Testis (tissue), 2 donors: ENCODE measurements at regions not wholly inside any gene's neighbourhood (a gene's known extent, or its start where the extent isn't known, plus 50 kb on each side); places are given as distances from the start of the nearest gene placed in this dataset.

Experiments
- DNase-seq: peaks from one replicate; pipeline ENCODE4 v3.0.0-alpha.2; 2019
- H3K27ac ChIP-seq, 2 donors: fragments of 200-600 bp; sonication (generic); one replicate each; pipeline ENCODE4 v1.5.1; 2019
- H3K27me3 ChIP-seq: fragments of 200-600 bp; sonication (generic); one replicate; pipeline ENCODE4 v1.5.1; 2019
- H3K36me3 ChIP-seq: fragments of 200-600 bp; sonication (generic); one replicate; pipeline ENCODE4 v1.5.1; 2017; ENCODE audit warnings: low read depth; ENCODE audit errors: missing control alignments
- H3K4me1 ChIP-seq: fragments of 200-600 bp; sonication (generic); one replicate; pipeline ENCODE4 v1.5.1; 2019
- H3K4me3 ChIP-seq, 2 donors: fragments of 200-600 bp; sonication (generic); one replicate each; pipeline ENCODE4 v1.5.1; 2017 to 2019
- H3K9me3 ChIP-seq: fragments of 200-600 bp; sonication (generic); one replicate; pipeline ENCODE4 v1.5.1; 2017
- POLR2A ChIP-seq: fragments of 450-650 bp; IDR thresholded peaks from one replicate; pipeline ENCODE4 v1.6.1; 2017; ENCODE audit warnings: antibody characterized with exemption, mild to moderate bottlenecking, moderate library complexity
- WGBS, 2 donors: methylation state at CpG; one replicate each; pipeline ENCODE4 v1.1.5; 2018; 5-methylcytosine and 5-hydroxymethylcytosine counted together
- intact Hi-C: fragments of 100-400 bp; cut with DNase I; formaldehyde crosslinking; loops from one replicate; pipeline ENCODE4 v1.15.1; 2023; ENCODE audit warnings: low total_unique reads
- TF ChIP-seq, protein P1 (sequence below), 3 experiments: fragments of 450-650 bp in 2 of 3; fragments of 200-600 bp in 1 of 3; sonication (generic) in 1 of 3; IDR thresholded peaks; one replicate each; pipeline ENCODE4 v1.5.1; 2016 to 2019; ENCODE audit warnings: antibody characterized with exemption in 3 of 3, mild to moderate bottlenecking in 2 of 3, moderate library complexity in 1 of 3

DNA sequence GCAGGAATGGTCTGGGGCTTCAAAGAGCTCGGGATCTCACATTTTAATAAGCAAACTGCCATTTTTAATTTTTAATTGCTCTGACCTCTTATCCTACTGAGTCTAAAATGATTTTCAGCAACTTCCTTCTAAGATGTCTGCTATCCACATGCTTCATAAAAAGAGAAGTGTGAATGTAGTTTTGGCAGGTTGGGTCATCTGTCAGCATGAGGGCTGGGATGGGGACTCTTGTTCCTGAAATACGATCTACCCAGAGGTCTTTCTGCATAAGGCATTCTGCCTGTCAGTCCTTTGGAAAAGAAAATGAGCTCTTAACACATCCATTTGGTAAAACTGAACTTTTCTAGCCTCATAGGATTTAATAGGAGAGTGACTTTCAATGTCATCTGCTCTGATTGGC, 252.8 kb upstream of the APCDD1 start:
- Histone ChIP-seq H3K4me3 (no peak overlapping the region), H3K9me3 (no peaks in the 10 kb centered on the region), H3K4me1 (peaks cover 9% of the 10 kb centered on the region), H3K27me3 (no peaks in the 10 kb centered on the region), H3K36me3 (no peaks in the 10 kb centered on the region), H3K27ac (no peak overlapping the region)
- intact Hi-C loops, result no loop called here
- TF ChIP-seq, protein P1, sequence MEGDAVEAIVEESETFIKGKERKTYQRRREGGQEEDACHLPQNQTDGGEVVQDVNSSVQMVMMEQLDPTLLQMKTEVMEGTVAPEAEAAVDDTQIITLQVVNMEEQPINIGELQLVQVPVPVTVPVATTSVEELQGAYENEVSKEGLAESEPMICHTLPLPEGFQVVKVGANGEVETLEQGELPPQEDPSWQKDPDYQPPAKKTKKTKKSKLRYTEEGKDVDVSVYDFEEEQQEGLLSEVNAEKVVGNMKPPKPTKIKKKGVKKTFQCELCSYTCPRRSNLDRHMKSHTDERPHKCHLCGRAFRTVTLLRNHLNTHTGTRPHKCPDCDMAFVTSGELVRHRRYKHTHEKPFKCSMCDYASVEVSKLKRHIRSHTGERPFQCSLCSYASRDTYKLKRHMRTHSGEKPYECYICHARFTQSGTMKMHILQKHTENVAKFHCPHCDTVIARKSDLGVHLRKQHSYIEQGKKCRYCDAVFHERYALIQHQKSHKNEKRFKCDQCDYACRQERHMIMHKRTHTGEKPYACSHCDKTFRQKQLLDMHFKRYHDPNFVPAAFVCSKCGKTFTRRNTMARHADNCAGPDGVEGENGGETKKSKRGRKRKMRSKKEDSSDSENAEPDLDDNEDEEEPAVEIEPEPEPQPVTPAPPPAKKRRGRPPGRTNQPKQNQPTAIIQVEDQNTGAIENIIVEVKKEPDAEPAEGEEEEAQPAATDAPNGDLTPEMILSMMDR (IDR thresholded peaks at IDR 0.05), result no peak
- no peak for TF ChIP-seq POLR2A
- WGBS, 2 donors, result 80 to 84% methylated on average over 2 of the region's 2 CpGs
- DNase-seq, result no peak

DNA sequence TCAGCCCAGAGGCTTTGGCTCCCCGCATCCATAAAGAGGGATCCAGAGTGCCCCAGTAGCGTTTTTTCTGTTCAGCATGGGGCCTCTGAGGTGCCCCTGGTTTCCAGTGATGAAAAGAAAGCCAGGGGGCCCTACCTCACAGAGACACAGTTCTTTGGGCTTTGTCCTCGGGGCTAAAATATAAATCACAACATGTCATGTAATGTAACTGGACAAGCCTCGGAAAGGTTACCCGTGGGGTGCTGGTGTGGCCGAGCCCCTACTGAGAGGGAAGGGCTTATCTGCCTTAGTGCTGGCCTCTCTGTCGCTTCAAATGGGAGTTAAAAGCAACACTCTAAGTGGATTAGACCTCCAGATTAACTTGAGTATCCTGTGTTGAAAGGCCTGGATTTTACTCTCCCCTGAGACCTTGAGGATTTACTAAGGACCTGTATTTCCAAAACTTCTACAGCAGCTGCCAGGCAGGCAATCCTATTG, 251.6 kb upstream of the APCDD1 start:
- no peak overlapping the region for H3K27ac ChIP-seq
- intact Hi-C loops, result no loop called here
- WGBS, 2 donors, result 69 to 74% methylated on average over 6 to 7 of the region's 7 CpGs
- H3K4me3 ChIP-seq, result no peak overlapping the region
- no peaks in the 10 kb centered on the region for H3K27me3 ChIP-seq
- DNase-seq, result no peak
- H3K9me3 ChIP-seq, result no peaks in the 10 kb centered on the region
- no peak for TF ChIP-seq POLR2A
- TF ChIP-seq, protein P1 (IDR thresholded peaks at IDR 0.05), result no peak
- H3K36me3 ChIP-seq, result no peaks in the 10 kb centered on the region
- H3K4me1 ChIP-seq, result no peaks in the 10 kb centered on the region

DNA sequence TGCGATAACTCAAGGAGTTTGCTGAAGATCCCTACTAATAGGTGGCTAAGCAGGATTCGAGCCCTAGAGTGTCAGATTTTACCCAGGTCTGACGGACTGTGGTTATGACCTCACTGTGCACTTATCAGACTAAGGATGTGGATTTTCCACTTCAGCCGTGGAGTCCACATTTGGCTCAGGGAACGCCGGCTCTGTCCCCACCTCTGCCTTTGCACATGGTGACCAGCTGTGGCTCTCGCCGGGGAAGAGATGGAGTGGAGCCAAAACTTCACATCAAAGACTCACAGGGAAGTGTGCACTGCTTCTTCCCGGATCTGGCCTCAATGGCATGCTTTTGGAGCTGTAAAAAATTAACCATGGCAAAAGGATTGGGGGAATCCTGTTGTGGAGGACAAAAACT, 249.3 kb upstream of the APCDD1 start:
- Histone ChIP-seq H3K4me1 (no peaks in the 10 kb centered on the region), H3K27me3 (no peaks in the 10 kb centered on the region), H3K27ac (no peak overlapping the region), H3K36me3 (no peaks in the 10 kb centered on the region), H3K4me3 (no peak overlapping the region), H3K9me3 (no peaks in the 10 kb centered on the region)
- intact Hi-C loops, result no loop called here
- TF ChIP-seq, protein P1 (IDR thresholded peaks at IDR 0.05), result no peak
- no peak for TF ChIP-seq POLR2A
- WGBS, 2 donors, result 54 to 56% methylated on average over 8 to 9 of the region's 9 CpGs
- no peak for DNase-seq

DNA sequence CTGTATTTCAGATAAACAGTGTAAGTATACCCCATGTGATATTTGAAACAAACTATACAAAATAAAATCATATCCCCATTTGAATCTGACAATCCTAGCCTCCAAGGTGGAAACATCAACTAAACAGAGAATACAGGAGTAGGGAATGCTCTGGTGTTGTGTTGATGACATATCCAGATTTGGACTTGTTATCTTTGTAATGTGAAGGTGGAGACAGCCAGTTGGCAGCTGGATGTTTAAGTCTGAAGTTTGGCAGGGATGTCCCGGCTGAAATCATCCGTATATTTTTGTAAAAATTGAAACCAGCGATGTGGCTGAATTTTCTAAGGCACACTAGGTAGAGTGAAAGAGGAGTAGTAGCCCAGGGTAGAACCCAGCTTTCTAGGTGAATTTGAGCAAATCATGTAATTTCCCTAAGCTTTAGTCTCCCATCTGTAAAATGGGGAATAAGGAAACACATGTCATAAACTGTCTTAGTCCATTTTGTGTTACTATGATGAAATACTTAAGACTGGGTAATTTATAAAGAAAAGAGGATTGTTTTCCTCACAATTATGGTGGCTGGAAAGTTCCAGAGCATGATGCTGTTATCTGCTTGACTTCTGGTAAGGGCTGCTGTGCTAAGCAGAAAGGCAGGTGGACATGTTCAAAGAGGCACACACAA, 246.6 kb upstream of the APCDD1 start:
- Histone ChIP-seq H3K9me3 (no peaks in the 10 kb centered on the region), H3K27me3 (no peaks in the 10 kb centered on the region), H3K4me3 (no peak overlapping the region), H3K4me1 (no peaks in the 10 kb centered on the region), H3K27ac (no peak overlapping the region), H3K36me3 (no peaks in the 10 kb centered on the region)
- 54 to 61% methylated on average over 3 of the region's 3 CpGs for WGBS, 2 donors
- no peak for DNase-seq
- intact Hi-C loops, result no loop called here
- TF ChIP-seq, protein P1 (IDR thresholded peaks at IDR 0.05), result no peak
- TF ChIP-seq POLR2A, result no peak

DNA sequence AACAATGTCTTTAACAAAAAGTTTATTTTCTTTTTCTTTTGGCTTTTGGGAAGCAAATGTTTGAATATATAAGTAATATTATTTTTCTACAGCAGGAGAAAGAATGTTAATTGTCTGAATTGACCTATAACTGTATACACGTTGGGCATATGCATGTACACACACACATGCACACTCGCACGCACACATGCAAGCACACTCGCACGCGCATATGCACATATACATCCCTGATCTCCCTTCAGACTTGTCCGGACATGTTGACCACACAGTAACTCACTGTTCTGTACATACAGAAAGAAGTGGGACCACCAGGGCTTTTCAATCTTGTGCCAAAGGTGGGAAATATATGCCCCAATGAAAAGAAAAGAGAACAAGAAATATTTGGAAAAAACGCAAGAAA, 245.1 kb upstream of the APCDD1 start:
- Histone ChIP-seq H3K27ac (no peak overlapping the region), H3K27me3 (no peaks in the 10 kb centered on the region), H3K4me1 (no peaks in the 10 kb centered on the region), H3K4me3 (no peak overlapping the region), H3K9me3 (no peaks in the 10 kb centered on the region), H3K36me3 (no peaks in the 10 kb centered on the region)
- intact Hi-C loops, result no loop called here
- no peak for DNase-seq
- TF ChIP-seq, protein P1 (IDR thresholded peaks at IDR 0.05), result no peak
- TF ChIP-seq POLR2A, result no peak
- WGBS, 2 donors, result 87 to 94% methylated on average over 8 of the region's 8 CpGs
